ENCODE measurements at regions not wholly inside any gene's neighbourhood (a gene's known extent, or its start where the extent isn't known, plus 50 kb on each side); places are given as distances from the start of the nearest gene placed in this dataset.
A peak's percentile ranks its signal among the peaks of the same experiment; 100 is the strongest.

GRCh38 chr6:41404182-41404845, 68.9 kb downstream of the NCR2 start:
- DNase-seq (ENCODE audit: low spot score): no peak

GRCh38 chr6:41405941-41406727, 70.7 kb downstream of the NCR2 start:
- DNase-seq (ENCODE audit: low spot score): no peak

GRCh38 chr6:41406728-41407489, 71.5 kb downstream of the NCR2 start:
- DNase-seq (ENCODE audit: low spot score): peak; percentile 66

GRCh38 chr6:41408576-41408975, 73.2 kb downstream of the NCR2 start:
- DNase-seq (ENCODE audit: low spot score): no peak

- peak; percentile 66 for DNase-seq (ENCODE audit: low spot score)
Measured at GRCh38 chr6:41408982-41409381, 73.6 kb downstream of the NCR2 start.

GRCh38 chr6:41409489-41409888, 74.1 kb downstream of the NCR2 start:
- DNase-seq (ENCODE audit: low spot score): no peak

- no peak for DNase-seq (ENCODE audit: low spot score)
Measured at GRCh38 chr6:41411961-41412360, 76.6 kb downstream of the NCR2 start.

GRCh38 chr6:41413250-41413649, 77.8 kb downstream of the NCR2 start:
- DNase-seq (ENCODE audit: low spot score): no peak

- DNase-seq (ENCODE audit: low spot score): no peak
Measured at GRCh38 chr6:41416501-41416837, 81.1 kb downstream of the NCR2 start.

- no peak for DNase-seq (ENCODE audit: low spot score)
Measured at GRCh38 chr6:41418741-41419140, 83.3 kb downstream of the NCR2 start.

GRCh38 chr6:41419385-41419784, 84.0 kb downstream of the NCR2 start:
- DNase-seq (ENCODE audit: low spot score): no peak

GRCh38 chr6:41420186-41420585, 84.8 kb downstream of the NCR2 start:
- DNase-seq (ENCODE audit: low spot score): no peak

- no peak for DNase-seq (ENCODE audit: low spot score)
Measured at GRCh38 chr6:41422161-41422560, 86.8 kb downstream of the NCR2 start.

GRCh38 chr6:41423002-41423401, 87.6 kb downstream of the NCR2 start:
- no peak for DNase-seq (ENCODE audit: low spot score)

GRCh38 chr6:41424370-41425058, 89.1 kb downstream of the NCR2 start:
- peak; percentile 84 for DNase-seq (ENCODE audit: low spot score)

- no peak for DNase-seq (ENCODE audit: low spot score)
Measured at GRCh38 chr6:41425511-41425910, 90.1 kb downstream of the NCR2 start.

- DNase-seq (ENCODE audit: low spot score): no peak
Measured at GRCh38 chr6:41426438-41426851, 91.0 kb downstream of the NCR2 start.

- DNase-seq (ENCODE audit: low spot score): peak; percentile 53
Measured at GRCh38 chr6:41426888-41427641, 91.7 kb downstream of the NCR2 start.

GRCh38 chr6:41427642-41428335, 92.4 kb downstream of the NCR2 start:
- peak; percentile 69 for DNase-seq (ENCODE audit: low spot score)

- no peak for DNase-seq (ENCODE audit: low spot score)
Measured at GRCh38 chr6:41428336-41428995, 93.1 kb downstream of the NCR2 start.
